ENCODE measurements at regions not wholly inside any gene's neighbourhood (a gene's known extent, or its start where the extent isn't known, plus 50 kb on each side); places are given as distances from the start of the nearest gene placed in this dataset.

GRCh38 chr22:17271711-17272451, 52.6 kb upstream of the ADA2 start:
- TF ChIP-seq CTCF (IDR thresholded peaks at IDR 0.05; ENCODE audit: poor library complexity) (no peak), EZH2 (IDR thresholded peaks at IDR 0.05; ENCODE audit: borderline replicate concordance) (no peak)
